GM23338 (cell line): ENCODE measurements at regions not wholly inside any gene's neighbourhood (a gene's known extent, or its start where the extent isn't known, plus 50 kb on each side); places are given as distances from the start of the nearest gene placed in this dataset.

ENCODE experiments used
- ATAC-seq: fragments of 200-7000 bp; cut with Tn5 transposase; 3 replicates; pipeline ENCODE4 v1.9.1; 2020
- DNase-seq: peaks from one replicate; pipeline ENCODE4 v3.0.0-alpha.2; 2015; ENCODE audit warnings: low spot score
- H2AFZ ChIP-seq: fragments of 200-600 bp; sonication (generic); 2 replicates; pipeline ENCODE4 v1.8.0; 2016; ENCODE audit warnings: antibody characterized with exemption, mild to moderate bottlenecking, moderate library complexity
- H3F3A ChIP-seq: fragments of 200-600 bp; sonication (generic); replicated peaks from 2 replicates; pipeline ENCODE4 v1.8.0; 2017; ENCODE audit warnings: antibody characterized with exemption, mixed run types, low read depth
- H3K27ac ChIP-seq: fragments of 200-600 bp; sonication (generic); 2 replicates; pipeline ENCODE4 v1.6.1; 2016; ENCODE audit warnings: low read depth
- H3K27me3 ChIP-seq: fragments of 200-600 bp; sonication (generic); 2 replicates; pipeline ENCODE4 v1.8.0; 2016; ENCODE audit warnings: mild to moderate bottlenecking, mixed run types, moderate library complexity; ENCODE audit not compliant: insufficient read depth
- H3K36me3 ChIP-seq: fragments of 200-600 bp; sonication (generic); 2 replicates; pipeline ENCODE4 v1.8.0; 2016; ENCODE audit warnings: mild to moderate bottlenecking; ENCODE audit not compliant: insufficient read depth
- H3K4me1 ChIP-seq: fragments of 200-600 bp; sonication (generic); 2 replicates; pipeline ENCODE4 v1.8.0; 2016; ENCODE audit warnings: mild to moderate bottlenecking, moderate library complexity; ENCODE audit not compliant: insufficient read depth
- H3K4me2 ChIP-seq: fragments of 200-600 bp; sonication (generic); 2 replicates; pipeline ENCODE4 v1.7.1; 2017; ENCODE audit warnings: mixed run types
- H3K4me3 ChIP-seq: fragments of 200-600 bp; sonication (generic); 2 replicates; pipeline ENCODE4 v1.6.1; 2016; ENCODE audit warnings: mixed run types
- H3K79me2 ChIP-seq: fragments of 200-600 bp; sonication (generic); replicated peaks from 2 replicates; pipeline ENCODE4 v1.8.0; 2017; ENCODE audit warnings: mild to moderate bottlenecking; ENCODE audit not compliant: insufficient read depth
- H3K9me2 ChIP-seq: fragments of 200-600 bp; sonication (generic); 2 replicates; pipeline ENCODE4 v1.8.0; 2017; ENCODE audit not compliant: insufficient read depth
- H4K20me1 ChIP-seq: fragments of 200-600 bp; sonication (generic); replicated peaks from 2 replicates; pipeline ENCODE4 v1.8.0; 2017; ENCODE audit warnings: mild to moderate bottlenecking; ENCODE audit not compliant: insufficient read depth
- H3K27ac Mint-ChIP-seq: 2 replicates; pipeline ENCODE4 v1.8.0; 2020; ENCODE audit warnings: inconsistent platforms, mild to moderate bottlenecking, moderate library complexity, mixed read lengths
- H3K27me3 Mint-ChIP-seq: 3 replicates; pipeline ENCODE4 v1.8.0; 2022; ENCODE audit warnings: low read depth, mild to moderate bottlenecking, moderate library complexity, mixed read lengths, inconsistent platforms; ENCODE audit not compliant: insufficient read depth, poor library complexity
- H3K36me3 Mint-ChIP-seq: 3 replicates; pipeline ENCODE4 v1.8.0; 2021; ENCODE audit warnings: low read depth, mild to moderate bottlenecking, inconsistent platforms, moderate library complexity, mixed read lengths
- H3K4me1 Mint-ChIP-seq: 3 replicates; pipeline ENCODE4 v1.8.0; 2020; ENCODE audit warnings: mild to moderate bottlenecking, inconsistent platforms, mixed read lengths
- H3K4me3 Mint-ChIP-seq: 3 replicates; pipeline ENCODE4 v1.8.0; 2021; ENCODE audit warnings: moderate library complexity, mild to moderate bottlenecking, inconsistent platforms, mixed read lengths
- H3K9me3 Mint-ChIP-seq: 3 replicates; pipeline ENCODE4 v1.8.0; 2020; ENCODE audit warnings: moderate library complexity, mild to moderate bottlenecking, inconsistent platforms, mixed read lengths
- CREB1 ChIP-seq: fragments of 250-450 bp; sonication (Bioruptor Pico); IDR thresholded peaks from 2 replicates; pipeline ENCODE4 v1.5.0; 2020; ENCODE audit warnings: low read depth, mild to moderate bottlenecking, moderate library complexity
- EZH2 ChIP-seq: fragments of 200-600 bp; sonication (generic); IDR thresholded peaks from one replicate; pipeline ENCODE4 v1.8.0; 2017; ENCODE audit warnings: antibody characterized with exemption, mild to moderate bottlenecking, low read depth; ENCODE audit not compliant: unreplicated experiment
- JUNB ChIP-seq: IDR thresholded peaks from one replicate; pipeline ENCODE4 v1.6.1; 2016; ENCODE audit warnings: antibody characterized with exemption; ENCODE audit not compliant: unreplicated experiment
- POLR2AphosphoS5 ChIP-seq: IDR thresholded peaks from 2 replicates; pipeline ENCODE4 v1.6.1; 2016; ENCODE audit warnings: antibody characterized with exemption, low read depth
- STAT1 ChIP-seq: IDR thresholded peaks from one replicate; pipeline ENCODE4 v1.6.1; 2016; ENCODE audit warnings: antibody characterized with exemption; ENCODE audit not compliant: unreplicated experiment
- ZNF114 ChIP-seq: fragments of 250-450 bp; sonication (Bioruptor Pico); IDR thresholded peaks from 2 replicates; pipeline ENCODE4 v1.5.0; 2020; ENCODE audit warnings: mild to moderate bottlenecking, moderate library complexity
- TF ChIP-seq, protein P1 (sequence below): IDR thresholded peaks from one replicate; pipeline ENCODE4 v1.6.1; 2018; ENCODE audit warnings: antibody characterized with exemption; ENCODE audit not compliant: unreplicated experiment
- TF ChIP-seq, protein P2 (sequence below), 2 experiments: fragments of 200-600 bp in 1 of 2; sonication (generic) in 1 of 2; conservative IDR thresholded peaks; 2 replicates each; pipeline versions ENCODE4 v1.5.1 to v1.6.1; 2016 to 2017; ENCODE audit warnings: antibody characterized with exemption in 2 of 2, low read depth in 2 of 2, mild to moderate bottlenecking in 2 of 2, moderate library complexity in 1 of 2

DNA sequence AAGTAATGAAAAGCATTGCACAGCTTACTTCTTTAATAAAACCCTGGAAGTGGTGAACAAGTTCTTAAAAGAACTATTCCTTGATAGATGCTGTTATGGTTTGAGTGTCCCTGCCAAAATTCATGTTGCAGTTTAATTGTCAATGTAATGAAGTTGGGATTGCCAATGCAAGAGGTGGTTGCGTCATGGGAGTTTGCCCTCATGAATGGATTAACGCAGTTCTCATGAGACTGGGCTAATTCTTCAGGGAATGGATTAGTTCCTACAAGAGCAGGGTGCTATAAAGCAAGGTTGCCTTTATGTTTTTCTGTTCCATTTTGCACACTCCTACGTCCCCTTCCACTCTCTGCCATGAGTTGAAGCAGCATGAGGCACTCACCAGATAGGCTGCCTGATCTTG, 446.7 kb upstream of the B3GALT2 start:
- H3K27me3 ChIP-seq: no peaks in the 10 kb centered on the region
- no peaks in the 10 kb centered on the region for H3K36me3 Mint-ChIP-seq
- H3F3A ChIP-seq: no peaks in the 10 kb centered on the region
- no peak for ATAC-seq
- TF ChIP-seq JUNB (no peak), POLR2AphosphoS5 (no peak), CREB1 (CRISPR knock-in tag) (no peak), EZH2 (no peak), ZNF114 (CRISPR knock-in tag) (no peak), STAT1 (no peak)
- TF ChIP-seq, protein P1, sequence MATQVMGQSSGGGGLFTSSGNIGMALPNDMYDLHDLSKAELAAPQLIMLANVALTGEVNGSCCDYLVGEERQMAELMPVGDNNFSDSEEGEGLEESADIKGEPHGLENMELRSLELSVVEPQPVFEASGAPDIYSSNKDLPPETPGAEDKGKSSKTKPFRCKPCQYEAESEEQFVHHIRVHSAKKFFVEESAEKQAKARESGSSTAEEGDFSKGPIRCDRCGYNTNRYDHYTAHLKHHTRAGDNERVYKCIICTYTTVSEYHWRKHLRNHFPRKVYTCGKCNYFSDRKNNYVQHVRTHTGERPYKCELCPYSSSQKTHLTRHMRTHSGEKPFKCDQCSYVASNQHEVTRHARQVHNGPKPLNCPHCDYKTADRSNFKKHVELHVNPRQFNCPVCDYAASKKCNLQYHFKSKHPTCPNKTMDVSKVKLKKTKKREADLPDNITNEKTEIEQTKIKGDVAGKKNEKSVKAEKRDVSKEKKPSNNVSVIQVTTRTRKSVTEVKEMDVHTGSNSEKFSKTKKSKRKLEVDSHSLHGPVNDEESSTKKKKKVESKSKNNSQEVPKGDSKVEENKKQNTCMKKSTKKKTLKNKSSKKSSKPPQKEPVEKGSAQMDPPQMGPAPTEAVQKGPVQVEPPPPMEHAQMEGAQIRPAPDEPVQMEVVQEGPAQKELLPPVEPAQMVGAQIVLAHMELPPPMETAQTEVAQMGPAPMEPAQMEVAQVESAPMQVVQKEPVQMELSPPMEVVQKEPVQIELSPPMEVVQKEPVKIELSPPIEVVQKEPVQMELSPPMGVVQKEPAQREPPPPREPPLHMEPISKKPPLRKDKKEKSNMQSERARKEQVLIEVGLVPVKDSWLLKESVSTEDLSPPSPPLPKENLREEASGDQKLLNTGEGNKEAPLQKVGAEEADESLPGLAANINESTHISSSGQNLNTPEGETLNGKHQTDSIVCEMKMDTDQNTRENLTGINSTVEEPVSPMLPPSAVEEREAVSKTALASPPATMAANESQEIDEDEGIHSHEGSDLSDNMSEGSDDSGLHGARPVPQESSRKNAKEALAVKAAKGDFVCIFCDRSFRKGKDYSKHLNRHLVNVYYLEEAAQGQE: no peak
- H3K4me3 ChIP-seq: no peak overlapping the region
- H3K4me1 ChIP-seq: no peaks in the 10 kb centered on the region; the same call in 1 of the 2 replicates
- H3K27ac Mint-ChIP-seq: 0 out of 2 replicates have a peak overlapping the region, but pooled peaks have one; percentile 66
- peaks cover 7% of the 10 kb centered on the region; the same call in 2 of the 3 replicates for H3K4me1 Mint-ChIP-seq
- H4K20me1 ChIP-seq: no peaks in the 10 kb centered on the region
- no peak overlapping the region for H3K4me2 ChIP-seq
- H3K4me3 Mint-ChIP-seq: no peak overlapping the region
- no peaks in the 10 kb centered on the region for H3K79me2 ChIP-seq
- no peaks in the 10 kb centered on the region for H3K9me2 ChIP-seq
- H3K36me3 ChIP-seq: no peaks in the 10 kb centered on the region
- H3K27ac ChIP-seq: no peak overlapping the region
- DNase-seq: no peak
- H3K27me3 Mint-ChIP-seq: no peaks in the 10 kb centered on the region
- no peaks in the 10 kb centered on the region for H3K9me3 Mint-ChIP-seq
- H2AFZ ChIP-seq: no peak overlapping the region

DNA sequence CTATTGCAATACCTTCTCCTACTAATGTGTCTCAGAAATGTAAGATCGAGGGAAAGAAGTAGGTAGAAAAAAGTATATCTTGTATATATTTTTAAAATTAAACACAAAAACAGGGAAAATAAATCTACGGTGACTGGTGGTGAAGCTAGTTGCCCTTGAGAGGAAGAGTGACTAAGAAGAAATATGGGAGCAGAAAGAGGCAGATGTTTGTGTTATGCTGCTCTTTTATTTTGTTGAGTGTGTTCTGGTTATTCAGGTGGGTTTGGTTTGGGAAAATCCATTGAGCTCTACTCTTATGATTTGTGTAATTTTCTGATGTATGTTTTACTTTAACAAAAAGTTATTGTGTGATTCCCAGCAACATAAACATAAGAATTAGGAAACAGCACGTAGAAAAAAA, 444.9 kb upstream of the B3GALT2 start:
- Mint-ChIP-seq H3K27ac (0 out of 2 replicates have a peak overlapping the region, but pooled peaks have one; percentile 32), H3K4me1 (peaks cover 7% of the 10 kb centered on the region; the same call in 2 of the 3 replicates), H3K27me3 (no peaks in the 10 kb centered on the region), H3K9me3 (no peaks in the 10 kb centered on the region), H3K36me3 (no peaks in the 10 kb centered on the region), H3K4me3 (no peak overlapping the region)
- H3K27me3 ChIP-seq: no peaks in the 10 kb centered on the region
- H3K9me2 ChIP-seq: no peaks in the 10 kb centered on the region
- TF ChIP-seq CREB1 (CRISPR knock-in tag) (no peak), POLR2AphosphoS5 (no peak), STAT1 (no peak)
- TF ChIP-seq, protein P1: no peak
- TF ChIP-seq, protein P2, sequence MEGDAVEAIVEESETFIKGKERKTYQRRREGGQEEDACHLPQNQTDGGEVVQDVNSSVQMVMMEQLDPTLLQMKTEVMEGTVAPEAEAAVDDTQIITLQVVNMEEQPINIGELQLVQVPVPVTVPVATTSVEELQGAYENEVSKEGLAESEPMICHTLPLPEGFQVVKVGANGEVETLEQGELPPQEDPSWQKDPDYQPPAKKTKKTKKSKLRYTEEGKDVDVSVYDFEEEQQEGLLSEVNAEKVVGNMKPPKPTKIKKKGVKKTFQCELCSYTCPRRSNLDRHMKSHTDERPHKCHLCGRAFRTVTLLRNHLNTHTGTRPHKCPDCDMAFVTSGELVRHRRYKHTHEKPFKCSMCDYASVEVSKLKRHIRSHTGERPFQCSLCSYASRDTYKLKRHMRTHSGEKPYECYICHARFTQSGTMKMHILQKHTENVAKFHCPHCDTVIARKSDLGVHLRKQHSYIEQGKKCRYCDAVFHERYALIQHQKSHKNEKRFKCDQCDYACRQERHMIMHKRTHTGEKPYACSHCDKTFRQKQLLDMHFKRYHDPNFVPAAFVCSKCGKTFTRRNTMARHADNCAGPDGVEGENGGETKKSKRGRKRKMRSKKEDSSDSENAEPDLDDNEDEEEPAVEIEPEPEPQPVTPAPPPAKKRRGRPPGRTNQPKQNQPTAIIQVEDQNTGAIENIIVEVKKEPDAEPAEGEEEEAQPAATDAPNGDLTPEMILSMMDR (conservative IDR thresholded peaks at IDR 0.05; ENCODE audit: low read depth in 2 of 2): no peak
- no peak overlapping the region for H3K4me2 ChIP-seq
- no peak for ATAC-seq
- no peak overlapping the region for H3K4me3 ChIP-seq
- DNase-seq: no peak
- H3K36me3 ChIP-seq: no peaks in the 10 kb centered on the region
- no peaks in the 10 kb centered on the region for H4K20me1 ChIP-seq
- no peaks in the 10 kb centered on the region for H3K79me2 ChIP-seq
- H2AFZ ChIP-seq: no peak overlapping the region
- no peaks in the 10 kb centered on the region for H3F3A ChIP-seq
- H3K4me1 ChIP-seq: no peaks in the 10 kb centered on the region; the same call in 1 of the 2 replicates
- no peak overlapping the region for H3K27ac ChIP-seq
